OCI-LY1 (cell line): ENCODE measurements at regions not wholly inside any gene's neighbourhood (a gene's known extent, or its start where the extent isn't known, plus 50 kb on each side); places are given as distances from the start of the nearest gene placed in this dataset.

ENCODE experiments used
- H2AFZ ChIP-seq: fragments of 200-600 bp; sonication (generic), shearing (Covaris generic); 2 replicates; pipeline ENCODE4 v1.6.0; 2014; ENCODE audit warnings: antibody characterized with exemption, mild to moderate bottlenecking, low read length
- H3F3A ChIP-seq: fragments of 200-600 bp; sonication (generic), shearing (Covaris generic); 2 replicates; pipeline ENCODE4 v1.6.0; 2014; ENCODE audit warnings: mild to moderate bottlenecking, antibody characterized with exemption, low read length, moderate library complexity; ENCODE audit not compliant: insufficient read depth
- H3K27ac ChIP-seq: fragments of 200-600 bp; sonication (generic); 2 replicates; pipeline ENCODE4 v1.5.1; 2014; ENCODE audit warnings: low read length, mixed run types, mild to moderate bottlenecking, low read depth; ENCODE audit not compliant: poor library complexity, severe bottlenecking
- H3K27me3 ChIP-seq: fragments of 200-600 bp; sonication (generic); 2 replicates; pipeline ENCODE4 v1.6.0; 2014; ENCODE audit warnings: antibody characterized with exemption, mild to moderate bottlenecking, low read length, moderate library complexity; ENCODE audit not compliant: insufficient read depth
- H3K36me3 ChIP-seq: fragments of 200-600 bp; sonication (generic); 2 replicates; pipeline ENCODE4 v1.6.1; 2014; ENCODE audit warnings: mild to moderate bottlenecking, antibody characterized with exemption, low read length, moderate library complexity, mixed read lengths; ENCODE audit not compliant: insufficient read depth
- H3K4me1 ChIP-seq: fragments of 200-600 bp; sonication (generic); 2 replicates; pipeline ENCODE4 v1.5.1; 2014; ENCODE audit warnings: mild to moderate bottlenecking, low read length, moderate library complexity; ENCODE audit not compliant: insufficient read depth, severe bottlenecking
- H3K4me2 ChIP-seq: fragments of 200-600 bp; sonication (generic), shearing (Covaris generic); 2 replicates; pipeline ENCODE4 v1.6.1; 2014; ENCODE audit warnings: low read length
- H3K4me3 ChIP-seq: fragments of 200-600 bp; sonication (generic); 2 replicates; pipeline ENCODE4 v1.5.1; 2014; ENCODE audit warnings: low read length, low read depth, mild to moderate bottlenecking, mixed read lengths; ENCODE audit not compliant: poor library complexity, severe bottlenecking
- H3K79me2 ChIP-seq: fragments of 200-600 bp; shearing (Covaris generic); 2 replicates; pipeline ENCODE4 v1.6.1; 2016; ENCODE audit warnings: mixed run types, low read length, mixed read lengths; ENCODE audit not compliant: insufficient read depth
- H3K9ac ChIP-seq: fragments of 200-600 bp; sonication (generic), shearing (Covaris generic); 2 replicates; pipeline ENCODE4 v1.6.1; 2014; ENCODE audit warnings: mild to moderate bottlenecking, low read length, mixed read lengths
- H3K9me2 ChIP-seq: fragments of 200-600 bp; sonication (generic), shearing (Covaris generic); 2 replicates; pipeline ENCODE4 v1.6.1; 2014; ENCODE audit warnings: low read depth, mild to moderate bottlenecking, low read length, mixed read lengths
- H3K9me3 ChIP-seq: fragments of 200-600 bp; shearing (Covaris generic); 2 replicates; pipeline ENCODE4 v1.6.1; 2014; ENCODE audit warnings: low read length, mixed read lengths
- H4K20me1 ChIP-seq: fragments of 200-600 bp; sonication (generic), shearing (Covaris generic); 2 replicates; pipeline ENCODE4 v1.6.0; 2016; ENCODE audit warnings: mild to moderate bottlenecking, low read length; ENCODE audit not compliant: insufficient read depth
- EZH2 ChIP-seq: fragments of 200-600 bp; sonication (generic), shearing (Covaris generic); IDR thresholded peaks from 2 replicates; pipeline ENCODE4 v1.8.0; 2017; ENCODE audit warnings: borderline replicate concordance, mixed run types, mild to moderate bottlenecking, antibody characterized with exemption, low read length, moderate library complexity, mixed read lengths
- TF ChIP-seq, protein P1 (sequence below): fragments of 200-600 bp; sonication (generic), shearing (Covaris generic); IDR thresholded peaks from 2 replicates; pipeline ENCODE4 v1.5.1; 2017; ENCODE audit warnings: mild to moderate bottlenecking, antibody characterized with exemption, low read length, moderate library complexity, mixed read lengths

DNA sequence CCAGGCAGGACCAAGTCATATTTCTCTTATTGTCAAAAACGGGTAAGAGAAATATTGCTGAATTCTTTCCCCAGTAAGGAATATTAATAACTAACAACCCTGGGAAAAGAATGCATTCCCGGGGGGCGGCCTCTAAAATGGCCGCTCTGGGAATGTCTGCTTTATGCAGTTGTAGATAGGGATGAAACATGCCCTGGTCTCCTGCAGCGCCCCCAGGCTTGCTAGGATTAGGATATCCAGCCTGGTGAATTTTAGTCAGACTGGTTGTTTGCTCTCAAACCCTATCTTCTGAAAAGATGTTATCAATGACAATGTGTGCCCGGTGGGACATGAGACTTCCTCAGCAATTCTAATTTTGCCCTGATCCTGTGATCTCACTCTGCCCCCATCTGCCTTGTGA, 448.1 kb downstream of the PTH2R start:
- Histone ChIP-seq H3K79me2 (no peaks in the 10 kb centered on the region), H3K9me3 (no peaks in the 10 kb centered on the region), H2AFZ (no peak overlapping the region), H3K9me2 (no peaks in the 10 kb centered on the region), H3K9ac (no peak overlapping the region), H3K4me1 (no peaks in the 10 kb centered on the region), H3K4me3 (no peak overlapping the region), H3F3A (no peaks in the 10 kb centered on the region), H3K4me2 (no peak overlapping the region), H3K27ac (no peak overlapping the region), H3K36me3 (no peaks in the 10 kb centered on the region), H3K27me3 (no peaks in the 10 kb centered on the region), H4K20me1 (no peaks in the 10 kb centered on the region)
- TF ChIP-seq, protein P1, sequence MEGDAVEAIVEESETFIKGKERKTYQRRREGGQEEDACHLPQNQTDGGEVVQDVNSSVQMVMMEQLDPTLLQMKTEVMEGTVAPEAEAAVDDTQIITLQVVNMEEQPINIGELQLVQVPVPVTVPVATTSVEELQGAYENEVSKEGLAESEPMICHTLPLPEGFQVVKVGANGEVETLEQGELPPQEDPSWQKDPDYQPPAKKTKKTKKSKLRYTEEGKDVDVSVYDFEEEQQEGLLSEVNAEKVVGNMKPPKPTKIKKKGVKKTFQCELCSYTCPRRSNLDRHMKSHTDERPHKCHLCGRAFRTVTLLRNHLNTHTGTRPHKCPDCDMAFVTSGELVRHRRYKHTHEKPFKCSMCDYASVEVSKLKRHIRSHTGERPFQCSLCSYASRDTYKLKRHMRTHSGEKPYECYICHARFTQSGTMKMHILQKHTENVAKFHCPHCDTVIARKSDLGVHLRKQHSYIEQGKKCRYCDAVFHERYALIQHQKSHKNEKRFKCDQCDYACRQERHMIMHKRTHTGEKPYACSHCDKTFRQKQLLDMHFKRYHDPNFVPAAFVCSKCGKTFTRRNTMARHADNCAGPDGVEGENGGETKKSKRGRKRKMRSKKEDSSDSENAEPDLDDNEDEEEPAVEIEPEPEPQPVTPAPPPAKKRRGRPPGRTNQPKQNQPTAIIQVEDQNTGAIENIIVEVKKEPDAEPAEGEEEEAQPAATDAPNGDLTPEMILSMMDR = no peak
- TF ChIP-seq EZH2 = no peak

DNA sequence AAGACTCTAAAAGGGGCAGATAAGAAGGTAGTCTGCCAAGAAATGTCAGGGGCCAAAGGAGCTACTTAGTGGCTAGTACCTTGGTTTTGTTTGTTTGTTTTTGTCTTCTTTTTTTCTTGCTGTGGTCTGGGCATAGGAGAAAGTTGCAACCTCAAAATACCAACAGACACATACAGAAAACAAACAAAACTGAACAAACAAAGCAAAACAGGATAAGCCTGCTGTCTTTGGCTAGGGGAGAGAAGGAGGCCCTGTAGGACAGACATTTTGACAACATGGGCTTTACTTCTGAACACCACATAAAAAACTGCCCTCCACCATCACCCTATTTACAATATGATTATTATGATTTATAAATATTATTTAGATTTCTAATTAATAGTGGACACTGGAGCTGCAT, 460.8 kb downstream of the PTH2R start:
- H3K9me2 ChIP-seq = no peaks in the 10 kb centered on the region
- no peaks in the 10 kb centered on the region for H3K79me2 ChIP-seq
- H3K36me3 ChIP-seq = no peaks in the 10 kb centered on the region
- no peaks in the 10 kb centered on the region for H3K4me1 ChIP-seq
- no peak overlapping the region for H3K9ac ChIP-seq
- no peak overlapping the region for H3K4me2 ChIP-seq
- TF ChIP-seq, protein P1 = no peak
- no peak for TF ChIP-seq EZH2
- no peak overlapping the region for H3K4me3 ChIP-seq
- no peaks in the 10 kb centered on the region for H4K20me1 ChIP-seq
- no peaks in the 10 kb centered on the region for H3K27me3 ChIP-seq
- H3K27ac ChIP-seq = no peak overlapping the region
- no peak overlapping the region for H2AFZ ChIP-seq
- no peaks in the 10 kb centered on the region for H3K9me3 ChIP-seq
- H3F3A ChIP-seq = no peaks in the 10 kb centered on the region

DNA sequence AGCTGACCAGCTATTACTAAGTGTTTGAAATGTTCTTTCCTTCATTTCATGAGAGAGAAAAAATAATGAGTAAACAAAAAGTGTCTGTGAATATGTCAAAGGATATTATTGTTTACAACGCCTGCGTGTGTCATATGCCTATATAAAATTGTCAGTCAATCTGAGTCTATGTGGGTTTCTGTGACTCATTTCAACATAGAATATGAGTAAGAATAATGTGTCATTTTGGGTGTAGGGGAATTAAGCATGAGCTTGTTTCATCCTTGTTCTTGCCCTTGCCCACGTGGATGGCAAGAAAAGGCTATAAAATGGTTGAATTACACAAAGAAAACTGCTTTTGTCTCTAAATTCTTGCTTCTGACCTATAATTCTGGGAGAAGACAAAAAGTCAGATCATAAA, 466.0 kb downstream of the PTH2R start:
- no peaks in the 10 kb centered on the region for H3F3A ChIP-seq
- no peaks in the 10 kb centered on the region for H3K4me1 ChIP-seq
- no peaks in the 10 kb centered on the region for H3K36me3 ChIP-seq
- no peak for TF ChIP-seq EZH2
- TF ChIP-seq, protein P1 = no peak
- H2AFZ ChIP-seq = no peak overlapping the region
- H3K27me3 ChIP-seq = no peaks in the 10 kb centered on the region
- H3K4me2 ChIP-seq = no peak overlapping the region
- no peak overlapping the region for H3K4me3 ChIP-seq
- H3K9me2 ChIP-seq = no peaks in the 10 kb centered on the region
- no peaks in the 10 kb centered on the region for H4K20me1 ChIP-seq
- H3K79me2 ChIP-seq = no peaks in the 10 kb centered on the region
- no peak overlapping the region for H3K9ac ChIP-seq
- H3K9me3 ChIP-seq = no peaks in the 10 kb centered on the region
- no peak overlapping the region for H3K27ac ChIP-seq
